GM23338 (cell line): ENCODE measurements at regions not wholly inside any gene's neighbourhood (a gene's known extent, or its start where the extent isn't known, plus 50 kb on each side); places are given as distances from the start of the nearest gene placed in this dataset.

Experiments
- ATAC-seq: fragments of 200-7000 bp; cut with Tn5 transposase; 3 replicates; pipeline ENCODE4 v1.9.1; 2020
- DNase-seq: peaks from one replicate; pipeline ENCODE4 v3.0.0-alpha.2; 2015; ENCODE audit warnings: low spot score
- H2AFZ ChIP-seq: fragments of 200-600 bp; sonication (generic); 2 replicates; pipeline ENCODE4 v1.8.0; 2016; ENCODE audit warnings: antibody characterized with exemption, mild to moderate bottlenecking, moderate library complexity
- H3F3A ChIP-seq: fragments of 200-600 bp; sonication (generic); replicated peaks from 2 replicates; pipeline ENCODE4 v1.8.0; 2017; ENCODE audit warnings: antibody characterized with exemption, mixed run types, low read depth
- H3K27ac ChIP-seq: fragments of 200-600 bp; sonication (generic); 2 replicates; pipeline ENCODE4 v1.6.1; 2016; ENCODE audit warnings: low read depth
- H3K27me3 ChIP-seq: fragments of 200-600 bp; sonication (generic); 2 replicates; pipeline ENCODE4 v1.8.0; 2016; ENCODE audit warnings: mild to moderate bottlenecking, mixed run types, moderate library complexity; ENCODE audit not compliant: insufficient read depth
- H3K36me3 ChIP-seq: fragments of 200-600 bp; sonication (generic); 2 replicates; pipeline ENCODE4 v1.8.0; 2016; ENCODE audit warnings: mild to moderate bottlenecking; ENCODE audit not compliant: insufficient read depth
- H3K4me1 ChIP-seq: fragments of 200-600 bp; sonication (generic); 2 replicates; pipeline ENCODE4 v1.8.0; 2016; ENCODE audit warnings: mild to moderate bottlenecking, moderate library complexity; ENCODE audit not compliant: insufficient read depth
- H3K4me2 ChIP-seq: fragments of 200-600 bp; sonication (generic); 2 replicates; pipeline ENCODE4 v1.7.1; 2017; ENCODE audit warnings: mixed run types
- H3K4me3 ChIP-seq: fragments of 200-600 bp; sonication (generic); 2 replicates; pipeline ENCODE4 v1.6.1; 2016; ENCODE audit warnings: mixed run types
- H3K79me2 ChIP-seq: fragments of 200-600 bp; sonication (generic); replicated peaks from 2 replicates; pipeline ENCODE4 v1.8.0; 2017; ENCODE audit warnings: mild to moderate bottlenecking; ENCODE audit not compliant: insufficient read depth
- H3K9me2 ChIP-seq: fragments of 200-600 bp; sonication (generic); 2 replicates; pipeline ENCODE4 v1.8.0; 2017; ENCODE audit not compliant: insufficient read depth
- H4K20me1 ChIP-seq: fragments of 200-600 bp; sonication (generic); replicated peaks from 2 replicates; pipeline ENCODE4 v1.8.0; 2017; ENCODE audit warnings: mild to moderate bottlenecking; ENCODE audit not compliant: insufficient read depth
- H3K27ac Mint-ChIP-seq: 2 replicates; pipeline ENCODE4 v1.8.0; 2020; ENCODE audit warnings: inconsistent platforms, mild to moderate bottlenecking, moderate library complexity, mixed read lengths
- H3K27me3 Mint-ChIP-seq: 3 replicates; pipeline ENCODE4 v1.8.0; 2022; ENCODE audit warnings: low read depth, mild to moderate bottlenecking, moderate library complexity, mixed read lengths, inconsistent platforms; ENCODE audit not compliant: insufficient read depth, poor library complexity
- H3K36me3 Mint-ChIP-seq: 3 replicates; pipeline ENCODE4 v1.8.0; 2021; ENCODE audit warnings: low read depth, mild to moderate bottlenecking, inconsistent platforms, moderate library complexity, mixed read lengths
- H3K4me1 Mint-ChIP-seq: 3 replicates; pipeline ENCODE4 v1.8.0; 2020; ENCODE audit warnings: mild to moderate bottlenecking, inconsistent platforms, mixed read lengths
- H3K4me3 Mint-ChIP-seq: 3 replicates; pipeline ENCODE4 v1.8.0; 2021; ENCODE audit warnings: moderate library complexity, mild to moderate bottlenecking, inconsistent platforms, mixed read lengths
- H3K9me3 Mint-ChIP-seq: 3 replicates; pipeline ENCODE4 v1.8.0; 2020; ENCODE audit warnings: moderate library complexity, mild to moderate bottlenecking, inconsistent platforms, mixed read lengths
- CREB1 ChIP-seq: fragments of 250-450 bp; sonication (Bioruptor Pico); IDR thresholded peaks from 2 replicates; pipeline ENCODE4 v1.5.0; 2020; ENCODE audit warnings: low read depth, mild to moderate bottlenecking, moderate library complexity
- CTCF ChIP-seq, 2 experiments: fragments of 200-600 bp in 1 of 2; sonication (generic) in 1 of 2; conservative IDR thresholded peaks; 2 replicates each; pipeline versions ENCODE4 v1.5.1 to v1.6.1; 2016 to 2017; ENCODE audit warnings: antibody characterized with exemption in 2 of 2, low read depth in 2 of 2, mild to moderate bottlenecking in 2 of 2, moderate library complexity in 1 of 2
- ETS1 ChIP-seq: IDR thresholded peaks from 2 replicates; pipeline ENCODE4 v1.6.1; 2016; ENCODE audit warnings: antibody characterized with exemption
- EZH2 ChIP-seq: fragments of 200-600 bp; sonication (generic); IDR thresholded peaks from one replicate; pipeline ENCODE4 v1.8.0; 2017; ENCODE audit warnings: antibody characterized with exemption, mild to moderate bottlenecking, low read depth; ENCODE audit not compliant: unreplicated experiment
- EZH2phosphoT487 ChIP-seq: fragments of 200-600 bp; sonication (generic); IDR thresholded peaks from one replicate; pipeline ENCODE4 v1.8.1; 2018; ENCODE audit warnings: antibody characterized with exemption; ENCODE audit not compliant: unreplicated experiment
- NANOG ChIP-seq: IDR thresholded peaks from 2 replicates; pipeline ENCODE4 v1.6.1; 2016; ENCODE audit warnings: antibody characterized with exemption, borderline replicate concordance
- POLR2AphosphoS5 ChIP-seq: IDR thresholded peaks from 2 replicates; pipeline ENCODE4 v1.6.1; 2016; ENCODE audit warnings: antibody characterized with exemption, low read depth
- REST ChIP-seq: IDR thresholded peaks from one replicate; pipeline ENCODE4 v1.6.1; 2018; ENCODE audit warnings: antibody characterized with exemption; ENCODE audit not compliant: unreplicated experiment
- STAT1 ChIP-seq: IDR thresholded peaks from one replicate; pipeline ENCODE4 v1.6.1; 2016; ENCODE audit warnings: antibody characterized with exemption; ENCODE audit not compliant: unreplicated experiment
- ZNF114 ChIP-seq: fragments of 250-450 bp; sonication (Bioruptor Pico); IDR thresholded peaks from 2 replicates; pipeline ENCODE4 v1.5.0; 2020; ENCODE audit warnings: mild to moderate bottlenecking, moderate library complexity
- ZNF331 ChIP-seq: fragments of 250-450 bp; sonication (Bioruptor Pico); IDR thresholded peaks from 2 replicates; pipeline ENCODE4 v1.5.0; 2020; ENCODE audit warnings: low read depth, mild to moderate bottlenecking, moderate library complexity
- ZNF462 ChIP-seq: fragments of 250-450 bp; sonication (Bioruptor Pico); IDR thresholded peaks from 2 replicates; pipeline ENCODE4 v1.5.0; 2020; ENCODE audit warnings: mild to moderate bottlenecking, moderate library complexity

GRCh38 chr10:10532826-10533225 lies 484.8 kb upstream of the CELF2 start:
- Histone ChIP-seq H3K4me3 (no peak overlapping the region), H3K9me2 (no peaks in the 10 kb centered on the region), H3K4me1 (peaks cover 7% of the 10 kb centered on the region), H2AFZ (no peak overlapping the region), H3F3A (no peaks in the 10 kb centered on the region), H3K4me2 (no peak overlapping the region), H4K20me1 (no peaks in the 10 kb centered on the region), H3K27ac (no peak overlapping the region), H3K36me3 (no peaks in the 10 kb centered on the region), H3K79me2 (no peaks in the 10 kb centered on the region), H3K27me3 (no peaks in the 10 kb centered on the region)
- no peak overlapping the region for H3K27ac Mint-ChIP-seq
- peaks cover 10% of the 10 kb centered on the region for H3K4me1 Mint-ChIP-seq
- no peaks in the 10 kb centered on the region for H3K9me3 Mint-ChIP-seq
- no peaks in the 10 kb centered on the region for H3K36me3 Mint-ChIP-seq
- no peak overlapping the region for H3K4me3 Mint-ChIP-seq
- TF ChIP-seq POLR2AphosphoS5 (no peak), CREB1 (no peak), CTCF (conservative IDR thresholded peaks at IDR 0.05; ENCODE audit: low read depth in 2 of 2) (no peak), ZNF331 (CRISPR knock-in tag) (no peak), EZH2phosphoT487 (no peak), REST (no peak), ZNF114 (CRISPR knock-in tag) (no peak), STAT1 (no peak), EZH2 (no peak), ETS1 (no peak), NANOG (no peak), ZNF462 (CRISPR knock-in tag) (no peak)
- ATAC-seq (no peak), DNase-seq (no peak)
- no peaks in the 10 kb centered on the region for H3K27me3 Mint-ChIP-seq
